Islet of Langerhans (tissue), 1 donor: ENCODE measurements at regions not wholly inside any gene's neighbourhood (a gene's known extent, or its start where the extent isn't known, plus 50 kb on each side); places are given as distances from the start of the nearest gene placed in this dataset.

ENCODE experiments used
- FAIRE-seq: peaks from one replicate; lab custom pipeline; 2011; peaks lifted over from hg19 to GRCh38; lab: Jason Lieb, UNC

- FAIRE-seq, result no peak
Observed at GRCh38 chr21:38556390-38556789, 58.1 kb upstream of the ERG start.

GRCh38 chr21:38561205-38561604 lies 62.9 kb upstream of the ERG start:
- FAIRE-seq, result no peak

GRCh38 chr21:38561613-38562581 lies 63.6 kb upstream of the ERG start:
- FAIRE-seq, result no peak

GRCh38 chr21:38567335-38567969 lies 69.2 kb upstream of the ERG start:
- FAIRE-seq, result no peak

- FAIRE-seq, result no peak
Observed at GRCh38 chr21:38567970-38568360, 69.7 kb upstream of the ERG start.

- FAIRE-seq, result no peak
Observed at GRCh38 chr21:38569733-38570132, 71.5 kb upstream of the ERG start.

- FAIRE-seq, result no peak
Observed at GRCh38 chr21:38570596-38570995, 72.3 kb upstream of the ERG start.

GRCh38 chr21:38574895-38575575 lies 76.8 kb upstream of the ERG start:
- FAIRE-seq, result no peak

- FAIRE-seq, result no peak
Observed at GRCh38 chr21:38577887-38578286, 79.6 kb upstream of the ERG start.

- FAIRE-seq, result no peak
Observed at GRCh38 chr21:38590449-38591217, 92.4 kb upstream of the ERG start.

GRCh38 chr21:38591218-38591537 lies 92.9 kb upstream of the ERG start:
- FAIRE-seq, result no peak

GRCh38 chr21:38596264-38597042 lies 98.2 kb upstream of the ERG start:
- no peak for FAIRE-seq

- FAIRE-seq, result no peak
Observed at GRCh38 chr21:38597421-38597820, 99.1 kb upstream of the ERG start.

GRCh38 chr21:38598413-38598812 lies 100.1 kb upstream of the ERG start:
- FAIRE-seq, result no peak

GRCh38 chr21:38599381-38599975 lies 101.2 kb upstream of the ERG start:
- no peak for FAIRE-seq

GRCh38 chr21:38600106-38600505 lies 101.8 kb upstream of the ERG start:
- no peak for FAIRE-seq

- FAIRE-seq, result no peak
Observed at GRCh38 chr21:38605236-38605635, 107.0 kb upstream of the ERG start.

GRCh38 chr21:38609580-38609979 lies 111.3 kb upstream of the ERG start:
- FAIRE-seq, result no peak

GRCh38 chr21:38610623-38611251 lies 112.5 kb upstream of the ERG start:
- no peak for FAIRE-seq

- FAIRE-seq, result no peak
Observed at GRCh38 chr21:38611277-38611676, 113.0 kb upstream of the ERG start.

- FAIRE-seq, result no peak
Observed at GRCh38 chr21:38613686-38614085, 115.4 kb upstream of the ERG start.
